Nephron (organoid): ENCODE measurements at regions not wholly inside any gene's neighbourhood (a gene's known extent, or its start where the extent isn't known, plus 50 kb on each side); places are given as distances from the start of the nearest gene placed in this dataset.
"Not testable (repeated sequence)": the region's sequence is repeated elsewhere in the genome, so short reads cannot be mapped to it uniquely, and the experiment has no call there.

Experiments
- H3K27ac Mint-ChIP-seq, 3 experiments: 2 replicates each; pipeline ENCODE4 v1.8.0; 2020; ENCODE audit warnings: mixed read lengths in 3 of 3, mild to moderate bottlenecking in 2 of 3, moderate library complexity in 1 of 3
- H3K27me3 Mint-ChIP-seq: 2 replicates; pipeline ENCODE4 v1.8.0; 2021; ENCODE audit warnings: low read depth, mild to moderate bottlenecking, moderate library complexity, mixed read lengths
- H3K36me3 Mint-ChIP-seq: 2 replicates; pipeline ENCODE4 v1.8.0; 2020; ENCODE audit warnings: low read depth, mixed read lengths
- H3K4me1 Mint-ChIP-seq: 2 replicates; pipeline ENCODE4 v1.8.0; 2020; ENCODE audit warnings: mixed read lengths
- H3K4me3 Mint-ChIP-seq, 3 experiments: 2 replicates each; pipeline ENCODE4 v1.8.0; 2020; ENCODE audit warnings: mild to moderate bottlenecking in 3 of 3, mixed read lengths in 3 of 3, moderate library complexity in 2 of 3
- H3K9me3 Mint-ChIP-seq: 2 replicates; pipeline ENCODE4 v1.8.0; 2020; ENCODE audit warnings: mixed read lengths
- TF ChIP-seq, protein P1 (sequence below), 3 experiments: fragments of 200-600 bp; sonication (generic); IDR thresholded peaks; one replicate each; pipeline ENCODE4 v1.5.0; 2021; ENCODE audit warnings: antibody characterized with exemption in 3 of 3; ENCODE audit not compliant: unreplicated experiment in 3 of 3

- Mint-ChIP-seq H3K27me3 (no peaks in the 10 kb centered on the region), H3K4me1 (peaks cover 9% of the 10 kb centered on the region), H3K36me3 (no peaks in the 10 kb centered on the region), H3K9me3 (peaks cover 18% of the 10 kb centered on the region), H3K4me3 (no peak overlapping the region), H3K27ac (no peak overlapping the region)
- TF ChIP-seq, protein P1, sequence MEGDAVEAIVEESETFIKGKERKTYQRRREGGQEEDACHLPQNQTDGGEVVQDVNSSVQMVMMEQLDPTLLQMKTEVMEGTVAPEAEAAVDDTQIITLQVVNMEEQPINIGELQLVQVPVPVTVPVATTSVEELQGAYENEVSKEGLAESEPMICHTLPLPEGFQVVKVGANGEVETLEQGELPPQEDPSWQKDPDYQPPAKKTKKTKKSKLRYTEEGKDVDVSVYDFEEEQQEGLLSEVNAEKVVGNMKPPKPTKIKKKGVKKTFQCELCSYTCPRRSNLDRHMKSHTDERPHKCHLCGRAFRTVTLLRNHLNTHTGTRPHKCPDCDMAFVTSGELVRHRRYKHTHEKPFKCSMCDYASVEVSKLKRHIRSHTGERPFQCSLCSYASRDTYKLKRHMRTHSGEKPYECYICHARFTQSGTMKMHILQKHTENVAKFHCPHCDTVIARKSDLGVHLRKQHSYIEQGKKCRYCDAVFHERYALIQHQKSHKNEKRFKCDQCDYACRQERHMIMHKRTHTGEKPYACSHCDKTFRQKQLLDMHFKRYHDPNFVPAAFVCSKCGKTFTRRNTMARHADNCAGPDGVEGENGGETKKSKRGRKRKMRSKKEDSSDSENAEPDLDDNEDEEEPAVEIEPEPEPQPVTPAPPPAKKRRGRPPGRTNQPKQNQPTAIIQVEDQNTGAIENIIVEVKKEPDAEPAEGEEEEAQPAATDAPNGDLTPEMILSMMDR (IDR thresholded peaks at IDR 0.05; ENCODE audit: unreplicated experiment in 3 of 3), result no peak
Measured at GRCh38 chrX:113195949-113196348, 355.3 kb upstream of the AMOT start.

GRCh38 chrX:113192418-113192817, 351.8 kb upstream of the AMOT start:
- Mint-ChIP-seq H3K27ac (no peak overlapping the region), H3K9me3 (peaks cover 16% of the 10 kb centered on the region), H3K4me3 (no peak overlapping the region), H3K4me1 (no peaks in the 10 kb centered on the region), H3K36me3 (no peaks in the 10 kb centered on the region), H3K27me3 (no peaks in the 10 kb centered on the region)
- TF ChIP-seq, protein P1 (IDR thresholded peaks at IDR 0.05; ENCODE audit: unreplicated experiment in 3 of 3), result no peak

DNA sequence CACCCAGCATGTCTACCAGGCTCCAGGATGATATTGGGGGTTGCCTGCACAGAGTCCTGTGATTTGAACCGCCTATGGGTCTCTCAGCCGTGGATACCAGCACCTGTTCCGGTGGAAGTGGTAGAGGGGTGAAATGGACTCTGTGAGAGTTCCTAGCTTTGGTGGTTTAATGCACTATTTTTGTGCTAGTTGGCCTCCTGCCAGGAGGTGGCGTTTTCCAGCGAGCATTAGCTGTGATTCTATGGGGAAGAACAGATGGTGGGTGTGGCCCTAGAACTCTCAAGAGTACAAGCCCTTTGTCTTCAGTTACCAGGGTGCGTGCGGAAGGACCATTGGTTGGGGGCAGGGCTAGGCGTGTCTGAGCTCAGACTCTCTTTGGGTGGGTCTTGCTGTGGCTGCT, 316.9 kb upstream of the AMOT start:
- Mint-ChIP-seq H3K4me1 (no peaks in the 10 kb centered on the region), H3K27ac (no peak overlapping the region), H3K27me3 (no peaks in the 10 kb centered on the region), H3K36me3 (no peaks in the 10 kb centered on the region), H3K4me3 (no peak overlapping the region), H3K9me3 (peaks cover 49% of the 10 kb centered on the region)
- TF ChIP-seq, protein P1 (IDR thresholded peaks at IDR 0.05; ENCODE audit: unreplicated experiment in 3 of 3), result no peak

DNA sequence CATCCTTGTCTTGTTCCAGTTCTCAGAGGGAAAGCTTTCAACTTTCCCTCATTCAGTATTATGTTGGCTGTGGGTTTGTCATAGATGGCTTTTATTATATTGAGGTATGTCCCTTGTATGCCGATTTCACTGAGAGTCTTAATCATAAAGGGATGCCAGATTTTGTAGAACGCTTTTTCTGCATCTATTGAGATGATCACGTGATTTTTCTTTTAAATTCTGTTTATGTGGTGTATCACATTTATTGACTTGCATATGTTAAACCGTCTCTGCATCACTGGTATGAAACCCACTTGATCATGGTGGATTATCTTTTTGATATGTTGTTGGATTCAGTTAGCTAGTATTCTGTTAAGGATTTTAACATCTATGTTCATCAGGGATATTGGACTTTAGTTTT, 313.7 kb upstream of the AMOT start:
- peaks cover 36% of the 10 kb centered on the region for H3K9me3 Mint-ChIP-seq
- not testable (repeated sequence) for H3K27ac Mint-ChIP-seq, H3K4me1 Mint-ChIP-seq, H3K27me3 Mint-ChIP-seq, H3K36me3 Mint-ChIP-seq, H3K4me3 Mint-ChIP-seq

GRCh38 chrX:113136836-113137235, 296.2 kb upstream of the AMOT start:
- no peak overlapping the region for H3K4me3 Mint-ChIP-seq
- H3K27ac Mint-ChIP-seq, result no peak overlapping the region
- TF ChIP-seq, protein P1 (IDR thresholded peaks at IDR 0.05; ENCODE audit: unreplicated experiment in 3 of 3), result no peak
- no peaks in the 10 kb centered on the region for H3K36me3 Mint-ChIP-seq
- H3K9me3 Mint-ChIP-seq, result peaks cover 9% of the 10 kb centered on the region
- no peaks in the 10 kb centered on the region for H3K4me1 Mint-ChIP-seq
- no peaks in the 10 kb centered on the region for H3K27me3 Mint-ChIP-seq

- Mint-ChIP-seq H3K9me3 (peaks cover 10% of the 10 kb centered on the region), H3K36me3 (no peaks in the 10 kb centered on the region), H3K27me3 (no peaks in the 10 kb centered on the region), H3K4me3 (no peak overlapping the region), H3K27ac (no peak overlapping the region), H3K4me1 (no peaks in the 10 kb centered on the region)
- TF ChIP-seq, protein P1 (IDR thresholded peaks at IDR 0.05; ENCODE audit: unreplicated experiment in 3 of 3), result no peak
Measured at GRCh38 chrX:113133316-113133715, 292.7 kb upstream of the AMOT start.
